ENCODE measurements at regions not wholly inside any gene's neighbourhood (a gene's known extent, or its start where the extent isn't known, plus 50 kb on each side); places are given as distances from the start of the nearest gene placed in this dataset.

DNA sequence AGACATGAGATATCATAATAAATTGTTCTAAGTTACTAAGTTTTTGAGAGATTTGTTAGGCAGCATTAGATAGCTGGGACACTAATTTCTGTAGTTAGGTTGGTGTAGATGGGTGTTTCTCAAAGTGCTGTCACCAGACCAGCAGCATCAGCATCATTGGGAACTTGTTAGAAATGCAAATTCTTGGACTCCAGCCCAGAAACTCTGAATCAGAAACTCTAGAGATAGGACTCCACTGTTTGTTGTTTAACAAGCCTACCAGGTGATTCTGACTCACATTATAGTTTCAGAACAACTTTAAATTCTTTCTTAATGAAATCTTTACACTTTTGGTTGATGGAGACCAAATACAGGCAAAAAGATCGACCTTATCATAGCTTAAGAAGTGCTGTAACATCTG, 173.7 kb downstream of the PABPC4L start:
- Histone ChIP-seq H3K4me3 (ENCODE audit: low read depth in 2 of 2, low read length in 2 of 2) (no peak overlapping the region), H3K4me1 (ENCODE audit: control insufficient read depth, insufficient read depth, low read length) (no peaks in the 10 kb centered on the region), H3K36me3 (ENCODE audit: control insufficient read depth, insufficient read depth, low read length) (no peaks in the 10 kb centered on the region), H3K27me3 (ENCODE audit: control insufficient read depth, insufficient read depth, low read length) (no peaks in the 10 kb centered on the region), H3K27ac (ENCODE audit: low read length) (no peak overlapping the region), H3K9me3 (ENCODE audit: control insufficient read depth, insufficient read depth, low read depth, low read length) (no peaks in the 10 kb centered on the region)
- intact Hi-C loops (cut with micrococcal nuclease; ENCODE audit: unreplicated experiment) = no loop called here
- ATAC-seq = no peak
- BruUV-seq (replicated peaks) = no TSS peak
- TF ChIP-seq TCF7L2 (IDR thresholded peaks at IDR 0.05; ENCODE audit: low read depth, low read length) = no peak
- TF ChIP-seq SIN3A (IDR thresholded peaks at IDR 0.05; ENCODE audit: borderline replicate concordance, insufficient read depth, low read depth, low read length) = no peak
- TF ChIP-seq, protein P1, sequence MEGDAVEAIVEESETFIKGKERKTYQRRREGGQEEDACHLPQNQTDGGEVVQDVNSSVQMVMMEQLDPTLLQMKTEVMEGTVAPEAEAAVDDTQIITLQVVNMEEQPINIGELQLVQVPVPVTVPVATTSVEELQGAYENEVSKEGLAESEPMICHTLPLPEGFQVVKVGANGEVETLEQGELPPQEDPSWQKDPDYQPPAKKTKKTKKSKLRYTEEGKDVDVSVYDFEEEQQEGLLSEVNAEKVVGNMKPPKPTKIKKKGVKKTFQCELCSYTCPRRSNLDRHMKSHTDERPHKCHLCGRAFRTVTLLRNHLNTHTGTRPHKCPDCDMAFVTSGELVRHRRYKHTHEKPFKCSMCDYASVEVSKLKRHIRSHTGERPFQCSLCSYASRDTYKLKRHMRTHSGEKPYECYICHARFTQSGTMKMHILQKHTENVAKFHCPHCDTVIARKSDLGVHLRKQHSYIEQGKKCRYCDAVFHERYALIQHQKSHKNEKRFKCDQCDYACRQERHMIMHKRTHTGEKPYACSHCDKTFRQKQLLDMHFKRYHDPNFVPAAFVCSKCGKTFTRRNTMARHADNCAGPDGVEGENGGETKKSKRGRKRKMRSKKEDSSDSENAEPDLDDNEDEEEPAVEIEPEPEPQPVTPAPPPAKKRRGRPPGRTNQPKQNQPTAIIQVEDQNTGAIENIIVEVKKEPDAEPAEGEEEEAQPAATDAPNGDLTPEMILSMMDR (IDR thresholded peaks at IDR 0.05) = no peak
- TF ChIP-seq POLR2AphosphoS5 (IDR thresholded peaks at IDR 0.05; ENCODE audit: low read depth, low read length) = no peak
- TF ChIP-seq, protein P2, sequence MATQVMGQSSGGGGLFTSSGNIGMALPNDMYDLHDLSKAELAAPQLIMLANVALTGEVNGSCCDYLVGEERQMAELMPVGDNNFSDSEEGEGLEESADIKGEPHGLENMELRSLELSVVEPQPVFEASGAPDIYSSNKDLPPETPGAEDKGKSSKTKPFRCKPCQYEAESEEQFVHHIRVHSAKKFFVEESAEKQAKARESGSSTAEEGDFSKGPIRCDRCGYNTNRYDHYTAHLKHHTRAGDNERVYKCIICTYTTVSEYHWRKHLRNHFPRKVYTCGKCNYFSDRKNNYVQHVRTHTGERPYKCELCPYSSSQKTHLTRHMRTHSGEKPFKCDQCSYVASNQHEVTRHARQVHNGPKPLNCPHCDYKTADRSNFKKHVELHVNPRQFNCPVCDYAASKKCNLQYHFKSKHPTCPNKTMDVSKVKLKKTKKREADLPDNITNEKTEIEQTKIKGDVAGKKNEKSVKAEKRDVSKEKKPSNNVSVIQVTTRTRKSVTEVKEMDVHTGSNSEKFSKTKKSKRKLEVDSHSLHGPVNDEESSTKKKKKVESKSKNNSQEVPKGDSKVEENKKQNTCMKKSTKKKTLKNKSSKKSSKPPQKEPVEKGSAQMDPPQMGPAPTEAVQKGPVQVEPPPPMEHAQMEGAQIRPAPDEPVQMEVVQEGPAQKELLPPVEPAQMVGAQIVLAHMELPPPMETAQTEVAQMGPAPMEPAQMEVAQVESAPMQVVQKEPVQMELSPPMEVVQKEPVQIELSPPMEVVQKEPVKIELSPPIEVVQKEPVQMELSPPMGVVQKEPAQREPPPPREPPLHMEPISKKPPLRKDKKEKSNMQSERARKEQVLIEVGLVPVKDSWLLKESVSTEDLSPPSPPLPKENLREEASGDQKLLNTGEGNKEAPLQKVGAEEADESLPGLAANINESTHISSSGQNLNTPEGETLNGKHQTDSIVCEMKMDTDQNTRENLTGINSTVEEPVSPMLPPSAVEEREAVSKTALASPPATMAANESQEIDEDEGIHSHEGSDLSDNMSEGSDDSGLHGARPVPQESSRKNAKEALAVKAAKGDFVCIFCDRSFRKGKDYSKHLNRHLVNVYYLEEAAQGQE (IDR thresholded peaks at IDR 0.05; ENCODE audit: insufficient read depth in 1 of 2, low read depth in 2 of 2, low read length in 1 of 2) = no peak
- ChIA-PET CTCF (no interaction called here), POLR2A (interaction anchor here (0.7 kb wide), 1 partner anchor 56 kb away, joined by 3 read pairs; no protein-coding TSS in a partner anchor)
- DNase-seq (ENCODE audit: low read depth, low spot score) = peak; percentile 64
- in situ Hi-C loops (cut with HindIII; ENCODE audit: low pct_unique_long_range_greater_than_20kb, low sequenced_read_pairs) = no loop called here

DNA sequence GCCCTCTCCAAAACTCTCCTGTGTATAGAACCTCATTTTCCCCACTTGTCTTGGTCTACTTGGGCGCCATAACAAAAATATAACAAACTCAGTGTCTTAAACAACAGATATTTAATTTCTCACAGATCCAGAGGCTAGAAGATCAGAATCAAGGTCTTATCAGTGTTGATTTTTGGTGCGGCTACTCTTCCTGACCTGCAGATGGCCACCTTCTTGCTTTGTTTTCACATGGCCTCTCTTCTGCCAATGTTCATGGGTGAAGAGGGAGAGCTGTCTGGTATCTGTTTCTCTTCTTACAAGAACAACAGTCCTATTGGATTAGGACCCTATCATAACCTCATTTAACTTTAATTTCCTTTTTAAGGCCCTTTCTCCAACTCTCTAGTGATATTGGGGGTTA, 177.3 kb downstream of the PABPC4L start:
- ATAC-seq = no peak
- intact Hi-C loops (cut with micrococcal nuclease; ENCODE audit: unreplicated experiment) = no loop called here

More for the DNA sequence above, 177.3 kb downstream of the PABPC4L start:
- ChIA-PET POLR2A (interaction anchor here (0.6 kb wide), 1 partner anchor 12 kb away, joined by 4 read pairs; no protein-coding TSS in a partner anchor), CTCF (no interaction called here)
- no peaks in the 10 kb centered on the region for H3K36me3 ChIP-seq (ENCODE audit: control insufficient read depth, insufficient read depth, low read length)
- H3K27me3 ChIP-seq (ENCODE audit: control insufficient read depth, insufficient read depth, low read length) = no peaks in the 10 kb centered on the region
- in situ Hi-C loops (cut with HindIII; ENCODE audit: low pct_unique_long_range_greater_than_20kb, low sequenced_read_pairs) = no loop called here
- TF ChIP-seq, protein P1 (IDR thresholded peaks at IDR 0.05) = no peak; the same call in 1 of the 2 replicates
- TF ChIP-seq SIN3A (IDR thresholded peaks at IDR 0.05; ENCODE audit: borderline replicate concordance, insufficient read depth, low read depth, low read length) (no peak), POLR2AphosphoS5 (IDR thresholded peaks at IDR 0.05; ENCODE audit: low read depth, low read length) (no peak), TCF7L2 (IDR thresholded peaks at IDR 0.05; ENCODE audit: low read depth, low read length) (no peak)
- TF ChIP-seq, protein P2 (IDR thresholded peaks at IDR 0.05; ENCODE audit: insufficient read depth in 1 of 2, low read depth in 2 of 2, low read length in 1 of 2) = no peak
- no peak overlapping the region for H3K4me3 ChIP-seq (ENCODE audit: low read depth in 2 of 2, low read length in 2 of 2)
- no TSS peak for BruUV-seq (replicated peaks)
- no peak overlapping the region for H3K27ac ChIP-seq (ENCODE audit: low read length)
- no peaks in the 10 kb centered on the region for H3K9me3 ChIP-seq (ENCODE audit: control insufficient read depth, insufficient read depth, low read depth, low read length)
- no peak for DNase-seq (ENCODE audit: low read depth, low spot score)
- no peaks in the 10 kb centered on the region for H3K4me1 ChIP-seq (ENCODE audit: control insufficient read depth, insufficient read depth, low read length)

Measured in Panc1 (cell line).